Hepatocyte (in vitro differentiated cells): ENCODE measurements at regions not wholly inside any gene's neighbourhood (a gene's known extent, or its start where the extent isn't known, plus 50 kb on each side); places are given as distances from the start of the nearest gene placed in this dataset.

Source experiments
- EZH2 ChIP-seq: fragments of 200-600 bp; sonication (generic); IDR thresholded peaks from 2 replicates; pipeline ENCODE4 v1.6.1; 2016; ENCODE audit warnings: antibody characterized with exemption, mild to moderate bottlenecking, borderline replicate concordance
- EZH2phosphoT487 ChIP-seq: fragments of 200-600 bp; sonication (generic); IDR thresholded peaks from one replicate; pipeline ENCODE4 v1.6.1; 2018; ENCODE audit warnings: antibody characterized with exemption, mild to moderate bottlenecking, low read depth, moderate library complexity; ENCODE audit not compliant: unreplicated experiment, severe bottlenecking
- TF ChIP-seq, protein P1 (sequence below): fragments of 200-600 bp; sonication (generic); IDR thresholded peaks from 2 replicates; pipeline ENCODE4 v1.5.1; 2016; ENCODE audit warnings: antibody characterized with exemption, mild to moderate bottlenecking; ENCODE audit not compliant: poor library complexity

DNA sequence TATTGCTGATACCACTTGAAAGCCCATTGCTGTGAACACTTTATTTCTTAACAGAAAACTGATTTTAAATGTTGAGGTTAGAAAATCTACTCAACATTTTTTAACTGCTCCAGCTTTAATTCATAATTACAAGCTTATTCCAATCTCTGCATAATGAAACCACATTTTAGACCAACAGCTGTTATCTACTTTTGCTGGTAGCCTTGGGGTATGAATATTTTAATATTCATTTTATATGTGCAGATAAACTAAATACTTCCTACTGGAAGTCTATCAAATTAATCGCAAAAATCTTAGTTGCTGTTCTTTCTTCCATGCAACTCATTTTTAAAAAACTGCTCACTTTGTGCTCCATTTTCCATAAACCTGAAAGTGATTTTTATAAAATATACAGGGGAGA lies 189.3 kb upstream of the SLC35B3 start:
- TF ChIP-seq EZH2 (no peak), EZH2phosphoT487 (no peak)
- TF ChIP-seq, protein P1, sequence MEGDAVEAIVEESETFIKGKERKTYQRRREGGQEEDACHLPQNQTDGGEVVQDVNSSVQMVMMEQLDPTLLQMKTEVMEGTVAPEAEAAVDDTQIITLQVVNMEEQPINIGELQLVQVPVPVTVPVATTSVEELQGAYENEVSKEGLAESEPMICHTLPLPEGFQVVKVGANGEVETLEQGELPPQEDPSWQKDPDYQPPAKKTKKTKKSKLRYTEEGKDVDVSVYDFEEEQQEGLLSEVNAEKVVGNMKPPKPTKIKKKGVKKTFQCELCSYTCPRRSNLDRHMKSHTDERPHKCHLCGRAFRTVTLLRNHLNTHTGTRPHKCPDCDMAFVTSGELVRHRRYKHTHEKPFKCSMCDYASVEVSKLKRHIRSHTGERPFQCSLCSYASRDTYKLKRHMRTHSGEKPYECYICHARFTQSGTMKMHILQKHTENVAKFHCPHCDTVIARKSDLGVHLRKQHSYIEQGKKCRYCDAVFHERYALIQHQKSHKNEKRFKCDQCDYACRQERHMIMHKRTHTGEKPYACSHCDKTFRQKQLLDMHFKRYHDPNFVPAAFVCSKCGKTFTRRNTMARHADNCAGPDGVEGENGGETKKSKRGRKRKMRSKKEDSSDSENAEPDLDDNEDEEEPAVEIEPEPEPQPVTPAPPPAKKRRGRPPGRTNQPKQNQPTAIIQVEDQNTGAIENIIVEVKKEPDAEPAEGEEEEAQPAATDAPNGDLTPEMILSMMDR: no peak
